ENCODE measurements at regions not wholly inside any gene's neighbourhood (a gene's known extent, or its start where the extent isn't known, plus 50 kb on each side); places are given as distances from the start of the nearest gene placed in this dataset.

DNA sequence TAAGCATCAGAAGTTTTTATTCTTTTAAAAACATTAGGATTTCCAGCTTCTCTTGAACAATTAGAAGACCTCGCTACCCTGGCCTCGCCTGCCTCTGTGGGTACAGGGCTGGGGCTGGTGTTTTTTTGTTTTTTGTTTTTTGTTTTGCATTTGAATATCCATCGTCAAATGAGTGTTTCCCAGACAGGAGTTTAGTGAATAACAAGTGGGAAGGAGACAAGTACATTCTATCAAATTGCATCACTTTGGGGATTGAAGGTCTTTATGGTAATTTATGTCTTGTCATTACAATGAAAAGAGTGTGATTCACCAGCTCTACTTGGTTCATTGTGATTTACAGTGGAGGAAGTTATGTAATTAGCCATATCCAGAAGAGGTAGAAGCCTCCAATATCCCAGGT lies 161.1 kb upstream of the UBE2E1 start:
- TF ChIP-seq POLR2A (IDR thresholded peaks at IDR 0.05; ENCODE audit: low read depth, low read length) (no peak), POLR2AphosphoS5 (IDR thresholded peaks at IDR 0.05; ENCODE audit: low read depth, low read length) (no peak), TAF1 (IDR thresholded peaks at IDR 0.05; ENCODE audit: borderline replicate concordance, low read depth, low read length) (no peak)

Measured in GM12892 (cell line).